Skeletal muscle tissue (tissue), 3 donors: ENCODE measurements at regions not wholly inside any gene's neighbourhood (a gene's known extent, or its start where the extent isn't known, plus 50 kb on each side); places are given as distances from the start of the nearest gene placed in this dataset.
"Not testable (repeated sequence)": the region's sequence is repeated elsewhere in the genome, so short reads cannot be mapped to it uniquely, and the experiment has no call there.

ENCODE experiments used
- H3K27ac ChIP-seq: one replicate; pipeline ENCODE4 v1.7.0; 2013; ENCODE audit warnings: mild to moderate bottlenecking, low read depth, low read length, inconsistent platforms
- H3K27me3 ChIP-seq, 3 donors: one replicate each; pipeline ENCODE4 v1.7.0; 2013; ENCODE audit warnings: low read length in 3 of 3; ENCODE audit not compliant: control insufficient read depth in 3 of 3, insufficient read depth in 3 of 3
- H3K36me3 ChIP-seq, 3 donors: one replicate each; pipeline ENCODE4 v1.7.0; 2013; ENCODE audit warnings: low read length in 3 of 3; ENCODE audit not compliant: control insufficient read depth in 3 of 3, insufficient read depth in 3 of 3
- H3K4me1 ChIP-seq, 3 donors: one replicate each; pipeline ENCODE4 v1.7.0; 2013; ENCODE audit warnings: low read length in 3 of 3, mild to moderate bottlenecking in 3 of 3; ENCODE audit not compliant: control insufficient read depth in 3 of 3, insufficient read depth in 3 of 3
- H3K4me3 ChIP-seq, 3 donors: one replicate each; pipeline ENCODE4 v1.7.0; 2013; ENCODE audit warnings: low read length in 3 of 3
- H3K9ac ChIP-seq, 3 donors: one replicate each; pipeline ENCODE4 v1.7.0; 2013; ENCODE audit warnings: low read length in 3 of 3, mild to moderate bottlenecking in 3 of 3, moderate library complexity in 2 of 3, low read depth in 1 of 3
- H3K9me3 ChIP-seq, 3 donors: one replicate each; pipeline ENCODE4 v1.7.0; 2013; ENCODE audit warnings: low read length in 3 of 3; ENCODE audit not compliant: control insufficient read depth in 3 of 3
- donor health status: Osteomylitis.

GRCh38 chr13:19083340-19083739 lies 98.3 kb downstream of the TUBA3C start:
- Histone ChIP-seq H3K4me3 (no peak overlapping the region), H3K9me3 (peaks cover 0 to 2% (median 0%) of the 10 kb centered on the region in 3 donors), H3K27ac (no peak overlapping the region)

DNA sequence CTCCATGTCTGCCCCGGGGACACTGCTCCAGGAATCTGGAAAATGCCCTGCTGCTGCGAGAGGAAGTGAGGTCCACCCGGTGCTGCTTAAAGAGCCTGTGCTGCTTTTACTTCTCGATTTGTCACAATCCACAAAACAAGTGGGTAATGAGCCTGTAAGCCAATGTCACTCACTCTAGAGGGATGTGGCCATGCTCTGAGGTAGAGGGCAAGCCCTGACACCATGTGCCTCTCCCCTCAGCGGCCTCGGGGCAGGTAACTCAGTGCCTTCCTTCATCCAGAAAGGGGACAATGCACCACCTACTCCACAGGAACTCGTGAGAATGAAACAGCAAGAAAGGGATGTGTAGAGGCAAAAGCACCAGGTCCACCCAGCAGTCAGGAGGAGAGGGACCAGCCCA lies 106.2 kb downstream of the TUBA3C start:
- Histone ChIP-seq H3K4me1 (no peaks in the 10 kb centered on the region), H3K36me3 (no peaks in the 10 kb centered on the region), H3K27me3 (no peaks in the 10 kb centered on the region), H3K27ac (no peak overlapping the region), H3K4me3 (no peak overlapping the region), H3K9ac (no peak overlapping the region), H3K9me3 (no peaks in the 10 kb centered on the region)

More at GRCh38 chr13:19083340-19083739, 98.3 kb downstream of the TUBA3C start:
- H3K27me3 ChIP-seq = no peaks in the 10 kb centered on the region
- H3K9ac ChIP-seq = no peak overlapping the region
- H3K36me3 ChIP-seq = no peaks in the 10 kb centered on the region
- H3K4me1 ChIP-seq = no peaks in the 10 kb centered on the region

DNA sequence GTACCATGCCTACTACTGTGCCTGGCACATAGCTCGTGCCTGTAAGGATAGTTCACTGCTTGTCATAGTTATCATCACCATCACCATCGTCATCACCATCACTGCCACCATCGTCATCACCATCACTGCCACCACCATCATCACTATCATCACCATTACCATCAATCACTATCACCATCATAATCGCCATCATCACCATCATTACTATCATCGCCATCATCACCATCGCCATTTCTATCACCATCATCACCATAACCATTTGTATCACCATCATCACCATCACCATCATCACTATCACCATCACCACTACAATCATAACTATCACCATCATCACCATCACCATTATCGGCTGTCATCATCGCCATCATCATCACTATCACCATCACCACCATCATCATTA lies 107.1 kb downstream of the TUBA3C start:
- Histone ChIP-seq H3K27me3 (no peaks in the 10 kb centered on the region), H3K9ac (no peak overlapping the region), H3K36me3 (no peaks in the 10 kb centered on the region), H3K4me3 (no peak overlapping the region), H3K9me3 (no peaks in the 10 kb centered on the region), H3K27ac (no peak overlapping the region), H3K4me1 (no peaks in the 10 kb centered on the region)

- H3K9me3 ChIP-seq = not testable (repeated sequence)
These were observed 107.5 kb downstream of the TUBA3C start for GRCh38 chr13:19074106-19074505.

GRCh38 chr13:19072956-19073706 lies 108.5 kb downstream of the TUBA3C start:
- not testable (repeated sequence) for H3K4me3 ChIP-seq

More at GRCh38 chr13:19074106-19074505, 107.5 kb downstream of the TUBA3C start:
- H3K27ac ChIP-seq, H3K36me3 ChIP-seq, H3K4me1 ChIP-seq, H3K4me3 ChIP-seq, H3K9ac ChIP-seq, H3K27me3 ChIP-seq: not testable (repeated sequence)

DNA sequence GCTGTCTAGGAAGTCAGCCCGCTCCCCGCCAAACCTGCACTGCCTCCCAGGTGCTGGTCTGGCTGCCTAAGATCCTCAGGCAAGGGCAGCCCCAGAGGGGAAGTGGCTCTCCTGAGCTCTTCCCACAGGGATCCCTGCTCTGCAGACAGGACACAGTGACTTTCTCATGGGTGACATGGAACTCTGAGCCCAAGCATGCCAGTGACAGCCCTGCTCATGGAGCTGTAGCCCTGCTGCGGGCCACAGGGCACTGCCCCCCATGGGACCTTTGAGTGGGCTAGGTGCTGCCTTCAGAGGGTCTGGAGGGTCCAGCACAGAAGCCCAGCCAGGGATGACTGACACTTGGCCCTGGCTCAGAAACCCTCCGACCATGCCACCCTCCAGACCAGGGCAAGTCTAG lies 109.1 kb downstream of the TUBA3C start:
- H3K27me3 ChIP-seq = no peaks in the 10 kb centered on the region
- H3K4me3 ChIP-seq = no peak overlapping the region
- no peaks in the 10 kb centered on the region for H3K4me1 ChIP-seq
- H3K9me3 ChIP-seq = no peaks in the 10 kb centered on the region
- H3K36me3 ChIP-seq = no peaks in the 10 kb centered on the region
- H3K27ac ChIP-seq = no peak overlapping the region
- no peak overlapping the region for H3K9ac ChIP-seq

More at GRCh38 chr13:19072956-19073706, 108.5 kb downstream of the TUBA3C start:
- not testable (repeated sequence) for H3K36me3 ChIP-seq, H3K9ac ChIP-seq, H3K27me3 ChIP-seq, H3K27ac ChIP-seq, H3K9me3 ChIP-seq, H3K4me1 ChIP-seq

GRCh38 chr13:19071161-19071936 lies 110.3 kb downstream of the TUBA3C start:
- Histone ChIP-seq H3K27me3 (no peaks in the 10 kb centered on the region), H3K9me3 (no peaks in the 10 kb centered on the region), H3K27ac (no peak overlapping the region), H3K9ac (no peak overlapping the region), H3K4me1 (no peaks in the 10 kb centered on the region), H3K36me3 (no peaks in the 10 kb centered on the region), H3K4me3 (no peak overlapping the region)

- Histone ChIP-seq H3K9ac (no peak overlapping the region), H3K4me1 (no peaks in the 10 kb centered on the region), H3K27me3 (no peaks in the 10 kb centered on the region), H3K36me3 (no peaks in the 10 kb centered on the region), H3K4me3 (no peak overlapping the region), H3K27ac (no peak overlapping the region), H3K9me3 (no peaks in the 10 kb centered on the region)
These were observed 111.3 kb downstream of the TUBA3C start for GRCh38 chr13:19070398-19070735.

GRCh38 chr13:19069684-19070397 lies 111.8 kb downstream of the TUBA3C start:
- Histone ChIP-seq H3K27me3 (no peaks in the 10 kb centered on the region), H3K4me3 (no peak overlapping the region), H3K4me1 (no peaks in the 10 kb centered on the region), H3K27ac (no peak overlapping the region), H3K9me3 (no peaks in the 10 kb centered on the region), H3K9ac (no peak overlapping the region), H3K36me3 (no peaks in the 10 kb centered on the region)

- H3K27me3 ChIP-seq = no peaks in the 10 kb centered on the region
- H3K36me3 ChIP-seq = no peaks in the 10 kb centered on the region
- no peaks in the 10 kb centered on the region for H3K9me3 ChIP-seq
- no peaks in the 10 kb centered on the region for H3K4me1 ChIP-seq
- H3K9ac ChIP-seq = no peak overlapping the region
- H3K27ac ChIP-seq = no peak overlapping the region
- no peak overlapping the region for H3K4me3 ChIP-seq
These were observed 112.9 kb downstream of the TUBA3C start for GRCh38 chr13:19068691-19069090.
